NCI-H2171 (cell line): ENCODE measurements at regions not wholly inside any gene's neighbourhood (a gene's known extent, or its start where the extent isn't known, plus 50 kb on each side); places are given as distances from the start of the nearest gene placed in this dataset.

Experiments
- DNase-seq: peaks from one replicate; lab custom pipeline; 2025; lab: John Stamatoyannopoulos, UW

DNA sequence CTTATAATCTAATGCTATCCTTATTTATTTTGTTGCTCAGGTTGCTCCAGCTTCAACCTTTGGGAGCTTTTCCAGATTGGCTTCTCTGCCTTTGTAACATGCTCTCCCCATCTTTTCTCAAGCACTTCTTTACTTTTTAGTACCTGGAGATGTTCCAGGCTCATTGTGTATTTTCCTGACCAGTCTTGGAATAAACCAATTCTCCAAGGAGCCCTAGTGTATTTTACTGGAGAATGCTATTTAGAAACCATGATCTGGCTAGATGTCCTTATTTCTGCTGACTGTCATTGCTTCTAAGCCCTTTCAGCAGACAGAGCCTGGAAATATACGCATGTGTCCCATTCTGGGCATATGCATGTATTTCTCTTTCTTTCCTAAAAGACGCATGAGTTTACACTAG, 95.7 kb downstream of the EMX2 start:
- DNase-seq: no peak

DNA sequence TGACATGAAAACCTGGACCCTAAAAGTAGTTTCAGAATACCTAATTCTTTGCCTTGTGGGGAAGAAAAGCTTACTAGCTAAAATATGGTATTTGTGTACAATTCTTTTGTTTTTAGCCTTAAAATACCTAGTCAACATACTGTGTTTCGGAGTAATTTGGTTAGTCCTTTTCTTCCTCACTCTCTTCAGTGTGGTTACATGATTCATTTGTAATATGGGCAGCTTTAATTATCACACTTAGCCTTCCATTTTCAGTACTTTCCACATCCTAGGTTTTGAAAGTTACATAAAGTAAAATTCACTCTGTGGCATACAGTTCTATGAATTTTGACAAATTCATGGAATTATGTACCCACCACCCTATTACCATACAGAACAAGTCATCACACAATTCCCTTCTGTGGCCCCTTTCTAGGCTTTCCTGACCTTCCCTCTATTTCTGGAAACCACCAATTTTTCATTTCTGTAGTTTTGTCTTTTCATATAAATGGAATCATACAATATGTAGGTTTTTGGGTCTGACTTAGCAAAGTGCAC, 96.2 kb downstream of the EMX2 start:
- DNase-seq: no peak

DNA sequence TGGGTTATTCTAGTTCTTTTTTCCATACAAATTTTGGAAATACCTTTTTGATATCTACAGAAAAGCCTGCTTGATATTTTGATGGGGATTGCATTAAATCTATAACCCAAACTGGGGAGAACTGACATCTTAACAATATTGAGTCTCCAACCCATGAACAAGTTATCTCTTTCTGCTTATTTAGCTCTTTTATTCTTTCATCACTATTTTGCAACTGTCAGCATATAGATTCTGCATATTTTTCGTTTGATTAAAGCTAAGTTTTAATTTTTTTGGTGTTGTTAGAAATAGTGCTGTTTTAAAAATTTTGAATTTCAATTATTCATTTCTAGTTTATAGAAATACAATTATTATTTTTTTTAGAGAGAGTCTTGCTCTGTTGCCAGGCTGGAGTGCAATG, 97.9 kb downstream of the EMX2 start:
- DNase-seq: no peak

DNA sequence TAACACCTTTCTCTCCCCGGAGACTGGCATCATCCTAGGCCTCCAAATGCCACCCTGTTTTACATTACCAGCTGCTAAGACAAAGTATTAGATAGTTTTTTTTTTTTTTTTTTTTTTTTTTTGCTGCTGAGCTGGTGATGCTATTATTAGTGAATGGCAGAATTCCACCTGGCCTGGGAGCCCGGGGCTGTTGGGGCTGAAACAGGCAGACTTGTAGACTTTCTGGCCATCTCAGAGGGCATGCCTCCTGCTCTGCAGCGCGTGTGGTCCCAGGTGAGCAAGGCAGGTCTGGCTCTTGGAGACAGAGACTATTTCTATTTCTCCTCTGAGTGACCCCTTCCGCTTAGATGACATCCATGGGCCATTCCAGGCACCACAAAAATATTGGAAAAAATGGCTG, 104.2 kb downstream of the EMX2 start:
- DNase-seq: peak; percentile 59

DNA sequence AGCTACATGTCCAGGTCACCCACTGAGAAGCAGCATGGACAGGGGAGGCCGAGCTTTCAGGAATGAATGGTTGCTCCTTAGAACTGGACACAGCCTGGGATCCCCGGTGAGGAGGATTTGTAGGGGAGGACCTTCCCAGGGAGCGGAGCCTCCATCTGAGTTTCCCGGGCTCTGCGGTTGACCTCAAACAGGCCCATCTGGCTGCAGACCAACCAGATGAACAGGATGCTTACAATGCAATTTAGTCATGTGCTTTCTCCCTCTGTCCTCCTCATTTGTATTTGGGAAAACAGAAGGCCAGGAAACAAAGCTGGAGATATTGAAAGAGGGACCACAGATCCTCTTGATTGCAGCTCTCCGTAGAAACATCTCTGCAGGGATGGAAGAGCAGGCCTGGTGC, 104.8 kb downstream of the EMX2 start:
- DNase-seq: no peak

DNA sequence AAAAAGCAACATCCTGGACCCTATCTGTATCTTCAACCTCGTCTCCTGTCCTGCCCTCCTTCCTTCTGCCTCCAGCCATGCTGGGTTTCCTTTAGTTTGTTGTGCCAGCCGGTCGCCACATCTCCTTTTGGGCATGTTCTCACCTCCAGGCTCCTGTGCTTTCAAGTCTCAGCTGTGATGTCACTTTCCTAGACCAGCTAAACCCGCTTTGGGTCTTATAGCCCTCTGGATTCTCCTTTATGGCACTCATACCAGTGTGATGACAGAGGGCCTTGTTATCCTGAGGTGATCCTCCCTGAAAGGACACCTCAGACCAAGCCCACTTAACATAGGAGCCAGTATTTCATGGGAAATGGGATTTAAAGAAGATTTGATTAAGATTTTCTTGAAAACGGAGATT, 108.6 kb downstream of the EMX2 start:
- no peak for DNase-seq

DNA sequence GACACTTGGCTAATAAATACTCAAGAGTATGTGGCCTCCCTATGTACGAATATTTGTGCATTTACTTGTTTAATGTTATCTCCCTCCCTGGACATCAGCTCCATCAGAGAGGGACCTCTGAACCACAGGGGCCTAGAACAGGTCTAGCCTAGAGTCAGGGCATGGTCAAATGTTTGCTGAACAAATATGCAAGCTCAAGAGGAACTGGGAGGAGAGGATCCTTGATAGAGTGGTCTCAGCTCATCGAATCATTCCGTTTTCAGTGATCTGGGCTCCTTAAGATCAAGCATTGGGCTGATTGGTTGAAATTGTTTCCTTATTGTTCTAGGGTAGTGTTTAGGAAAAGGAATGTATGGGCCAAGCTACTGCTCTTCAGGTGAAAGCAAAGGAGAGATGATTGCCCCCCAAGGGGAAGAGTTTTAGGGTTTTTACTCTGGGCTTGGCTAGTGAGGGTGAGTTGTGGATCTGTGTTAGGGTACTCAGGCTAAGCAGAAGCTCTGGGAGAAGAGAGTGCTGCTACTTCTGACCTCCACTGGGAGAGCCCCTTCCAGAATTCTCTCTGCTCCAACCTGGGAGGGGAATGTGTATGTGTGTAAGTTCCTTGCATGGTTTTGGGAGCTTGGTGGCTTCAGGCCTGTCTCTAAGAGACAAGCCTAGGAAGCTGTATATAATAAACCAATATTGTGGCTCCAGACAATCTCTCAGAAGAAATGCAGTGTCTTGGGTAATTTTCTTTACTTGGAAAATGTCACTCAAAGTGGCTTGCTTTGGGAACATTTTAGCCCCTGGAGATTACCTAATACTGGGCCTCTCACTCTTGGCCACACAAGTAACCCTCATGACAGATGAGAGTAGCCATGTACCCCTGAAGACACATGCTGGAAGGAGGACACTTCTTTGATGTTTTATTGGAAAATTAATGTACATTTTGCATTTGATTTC, 110.0 kb downstream of the EMX2 start:
- no peak for DNase-seq

DNA sequence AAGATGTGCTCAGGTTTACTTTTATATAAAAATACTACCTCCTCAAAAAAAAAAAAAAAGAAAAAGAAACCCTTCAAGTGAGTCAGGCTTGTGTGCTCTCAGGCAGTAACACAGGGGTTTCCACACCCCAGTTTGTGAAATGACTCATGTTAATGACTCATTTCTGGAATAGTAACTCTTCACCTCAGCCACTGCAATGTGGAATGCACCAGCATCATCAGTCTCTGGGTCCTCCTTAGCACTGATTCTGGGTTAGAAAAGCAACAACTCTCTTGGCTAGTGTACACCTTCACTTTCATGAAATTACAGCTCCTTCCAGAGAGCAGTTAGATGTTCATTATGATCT, 110.6 kb downstream of the EMX2 start:
- no peak for DNase-seq

DNA sequence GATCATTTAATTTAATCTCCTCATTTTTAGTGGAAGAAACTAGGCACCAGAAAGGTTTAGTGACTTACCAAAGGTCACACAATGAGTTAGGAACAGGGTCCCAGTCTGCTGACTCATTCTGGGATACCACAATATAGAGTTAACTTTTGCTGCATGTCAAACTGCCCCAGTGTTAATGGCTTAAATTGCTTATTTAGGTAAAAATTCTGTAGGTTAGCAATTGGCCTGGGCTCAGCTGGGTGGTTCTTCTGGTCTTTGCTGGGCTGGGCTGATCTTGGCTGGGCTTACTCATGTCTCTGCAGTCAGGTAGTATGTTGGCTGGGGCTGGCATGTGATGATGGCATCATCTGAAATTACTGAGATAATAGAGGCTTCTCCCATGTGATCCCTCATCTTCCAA, 111.6 kb downstream of the EMX2 start:
- no peak for DNase-seq

DNA sequence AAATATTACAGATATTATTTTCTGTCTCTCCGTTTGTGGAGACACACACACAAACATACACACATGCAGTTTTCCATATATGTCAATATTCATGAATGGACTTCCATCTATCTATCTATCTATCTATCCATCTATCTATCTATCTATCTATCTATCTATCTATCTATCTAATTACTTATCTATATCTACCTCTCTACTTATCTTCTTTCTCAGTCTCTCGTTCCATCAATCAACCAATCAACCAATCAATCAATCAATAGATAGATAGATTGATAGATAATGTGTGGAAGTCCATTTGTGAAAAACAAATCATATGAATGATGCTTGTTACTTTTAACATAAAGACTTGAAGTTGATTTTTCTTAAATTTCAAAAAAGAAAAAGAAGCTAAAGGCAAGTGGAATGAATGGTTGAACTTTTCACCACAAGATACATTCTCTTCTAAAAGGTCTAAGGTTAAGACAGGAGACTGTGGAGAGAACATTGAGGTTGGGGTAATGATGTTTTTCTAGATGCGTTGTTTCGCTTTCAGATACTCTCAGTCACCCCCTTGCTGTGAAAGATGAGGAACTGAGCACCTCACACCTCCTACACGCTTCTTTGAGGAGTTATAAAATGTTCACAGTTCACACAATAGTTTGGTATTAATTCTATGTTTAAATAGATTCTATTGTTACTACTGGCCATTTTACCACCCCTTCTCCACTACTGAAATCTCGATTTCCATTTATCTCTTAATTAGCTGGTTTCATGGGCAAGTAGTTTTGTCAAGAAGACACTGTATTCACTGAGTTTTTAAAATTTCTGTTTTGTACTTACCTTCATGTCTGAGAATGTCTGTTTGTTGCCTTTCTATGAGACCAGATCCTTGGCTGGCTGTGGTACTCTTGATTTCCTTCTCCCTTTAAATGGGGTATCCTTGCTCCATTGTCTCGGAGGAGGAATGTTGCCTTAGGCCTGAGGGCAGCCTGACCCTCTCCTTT, 114.1 kb downstream of the EMX2 start:
- no peak for DNase-seq

DNA sequence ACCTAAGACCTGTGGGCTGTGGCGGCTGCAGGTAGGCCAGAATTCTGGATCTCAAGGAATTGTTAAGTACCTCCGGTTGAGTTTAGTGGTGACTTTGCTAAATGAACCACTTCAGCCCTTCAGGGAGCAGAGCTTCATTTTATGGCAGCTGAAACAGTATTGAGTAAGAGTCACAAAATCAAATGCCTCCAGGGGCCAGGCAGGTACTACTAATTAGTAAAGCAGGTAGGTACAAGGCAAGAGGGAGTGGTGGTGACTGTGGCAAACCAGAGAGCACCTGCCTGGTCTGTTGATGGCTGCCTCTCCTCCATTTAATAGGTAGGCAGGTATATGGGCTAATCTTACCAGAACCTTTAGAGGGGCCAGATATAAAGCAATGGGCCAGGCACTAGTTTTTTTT, 118.8 kb downstream of the EMX2 start:
- DNase-seq: no peak

DNA sequence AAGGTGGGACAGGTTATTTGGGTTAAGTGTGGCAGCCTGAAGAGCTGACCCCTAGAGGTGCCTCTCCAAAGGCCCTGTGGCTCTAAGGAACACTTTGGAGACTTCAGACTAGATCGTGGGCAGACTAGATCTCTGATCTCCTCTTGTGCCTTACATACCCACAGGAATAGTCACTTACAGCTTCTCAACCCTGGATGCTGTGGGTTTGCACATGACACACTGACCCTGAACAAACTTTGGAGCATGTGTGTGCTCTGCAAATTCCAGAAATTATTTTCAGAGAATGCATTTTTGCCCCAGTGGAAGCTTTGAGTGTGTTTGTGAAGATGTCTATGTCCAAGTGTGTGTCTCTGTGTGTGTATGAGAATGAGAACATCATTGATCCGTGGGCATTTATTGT, 119.6 kb downstream of the EMX2 start:
- no peak for DNase-seq

DNA sequence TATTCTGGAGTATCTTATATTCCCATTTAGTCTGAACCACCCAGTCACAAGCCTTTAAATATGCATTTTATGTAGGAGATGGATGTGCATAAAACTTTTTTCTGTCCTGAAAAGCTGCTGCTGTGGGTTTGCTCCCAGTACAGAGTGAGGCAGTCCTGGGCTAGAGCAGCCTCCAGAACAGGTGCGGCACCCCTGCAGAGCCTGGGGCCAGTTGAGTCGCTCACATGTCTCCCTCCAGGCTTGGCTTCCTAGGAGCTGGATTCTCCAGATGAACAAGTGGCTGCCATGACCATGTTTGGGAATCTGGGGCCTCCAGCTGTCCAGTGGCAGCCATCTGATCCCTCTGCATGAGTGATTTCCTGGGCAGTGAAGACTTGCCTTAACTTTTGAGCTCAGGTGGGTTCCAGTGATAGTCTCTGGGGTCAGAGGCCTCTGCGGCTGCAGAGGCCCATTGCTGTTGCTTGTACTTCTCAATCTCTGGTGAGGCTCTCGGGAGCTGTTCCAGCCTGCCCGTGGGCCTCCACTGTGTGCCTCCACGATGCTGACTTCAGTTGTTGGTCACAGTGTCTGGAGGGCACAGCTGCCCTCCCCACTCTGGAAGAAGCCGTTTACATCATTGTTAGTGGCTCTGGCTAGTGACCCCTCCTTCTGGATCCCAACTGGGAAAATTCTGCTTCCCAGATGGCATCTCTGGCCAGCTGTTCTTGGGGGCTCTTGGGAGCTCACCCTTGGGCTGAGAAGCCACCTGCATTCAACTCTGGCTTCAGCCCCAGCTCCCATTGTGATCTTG, 120.4 kb downstream of the EMX2 start:
- no peak for DNase-seq

DNA sequence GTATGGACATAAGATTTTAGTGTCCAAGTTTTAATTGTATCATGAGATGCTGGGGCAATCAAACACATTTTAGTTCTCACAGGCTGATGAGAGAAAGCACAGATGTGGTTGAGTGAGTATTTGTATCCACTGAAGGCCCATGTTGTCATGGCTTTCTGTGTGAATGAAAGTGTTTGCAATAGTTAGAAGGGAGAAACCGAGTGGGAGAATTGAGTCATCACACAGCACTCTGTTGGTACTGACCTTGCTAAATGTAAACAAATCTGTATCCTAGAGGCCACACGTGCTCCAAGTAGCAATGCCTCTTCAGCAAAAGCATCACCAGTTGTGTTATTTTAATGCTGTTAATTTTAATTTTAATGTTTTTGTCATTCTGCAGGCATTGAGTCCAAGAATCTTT, 121.2 kb downstream of the EMX2 start:
- DNase-seq: no peak

DNA sequence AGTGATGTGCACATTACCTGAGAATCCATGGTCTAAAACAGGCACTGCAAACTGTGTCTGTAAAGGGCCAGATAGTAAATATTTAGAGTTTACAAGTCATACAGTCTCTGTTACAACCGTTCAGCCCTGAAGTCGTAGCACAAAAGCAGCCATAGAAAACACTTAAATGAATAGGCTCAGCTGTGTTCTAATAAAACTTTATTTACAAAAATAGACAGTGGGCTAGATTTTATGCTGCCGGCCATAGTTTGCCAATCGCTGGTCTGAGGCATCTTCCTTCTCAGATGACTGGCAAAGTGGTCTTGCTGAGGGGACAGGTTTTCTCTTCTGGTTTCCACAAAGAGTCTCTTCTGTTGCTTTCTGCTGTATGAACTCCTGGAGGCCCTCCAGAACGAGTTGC, 121.7 kb downstream of the EMX2 start:
- DNase-seq: no peak

DNA sequence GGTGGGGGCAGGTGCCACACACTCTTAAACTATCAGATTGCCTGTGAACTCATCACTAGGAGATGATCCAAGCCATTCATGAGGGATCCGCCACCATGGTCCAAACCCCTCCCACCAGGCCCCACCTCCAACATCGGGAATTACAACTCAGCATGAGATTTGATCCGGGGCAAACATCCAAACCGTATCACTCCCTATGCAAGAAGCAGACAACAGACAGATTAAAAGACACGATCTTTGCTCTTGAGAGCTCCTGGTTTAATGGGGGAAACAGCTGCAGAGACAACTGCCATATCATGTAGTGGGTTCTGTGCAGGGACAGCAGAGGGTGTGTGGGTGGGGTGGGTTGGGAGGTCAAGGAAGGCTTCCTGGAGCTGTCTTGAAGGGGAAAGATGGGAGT, 123.6 kb downstream of the EMX2 start:
- DNase-seq: no peak

DNA sequence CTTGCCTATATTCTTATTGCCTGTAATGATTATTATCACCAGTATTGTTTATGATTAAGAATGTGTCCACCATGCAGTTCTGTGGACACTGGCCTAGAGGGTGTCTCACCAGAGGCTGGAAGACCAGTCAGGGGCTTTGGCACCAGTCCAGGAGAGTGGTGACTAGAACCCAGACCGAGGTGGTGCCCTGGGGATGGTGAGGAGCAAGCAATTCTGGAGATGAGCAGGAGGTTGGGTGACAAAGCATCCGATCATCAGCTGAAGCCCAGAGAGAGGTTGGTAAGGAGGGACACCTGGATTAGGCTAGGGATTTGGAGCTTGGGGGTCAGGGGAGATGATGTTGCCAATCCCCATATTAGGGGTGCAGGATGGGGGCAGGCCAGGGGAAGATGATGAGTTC, 124.4 kb downstream of the EMX2 start:
- no peak for DNase-seq

DNA sequence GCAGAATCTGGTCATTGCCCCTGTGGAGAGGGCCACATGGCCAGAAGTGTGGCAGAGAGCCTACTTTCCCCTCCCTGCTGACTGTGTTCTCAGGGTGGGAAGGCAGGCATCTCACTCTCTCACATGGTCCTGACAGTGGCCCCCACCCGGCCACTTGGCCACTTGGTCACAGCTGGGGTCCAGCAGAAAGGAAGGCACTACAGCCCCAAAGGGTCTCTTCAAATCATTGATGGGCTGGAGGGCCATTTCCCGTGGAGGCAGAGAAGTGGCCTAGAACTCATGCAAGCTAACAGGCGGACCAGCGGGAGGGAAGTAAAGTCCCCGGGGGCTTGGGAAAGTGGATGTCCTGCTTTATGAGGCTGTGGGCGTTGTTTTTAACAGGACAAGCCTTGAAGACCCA, 125.3 kb downstream of the EMX2 start:
- DNase-seq: no peak

DNA sequence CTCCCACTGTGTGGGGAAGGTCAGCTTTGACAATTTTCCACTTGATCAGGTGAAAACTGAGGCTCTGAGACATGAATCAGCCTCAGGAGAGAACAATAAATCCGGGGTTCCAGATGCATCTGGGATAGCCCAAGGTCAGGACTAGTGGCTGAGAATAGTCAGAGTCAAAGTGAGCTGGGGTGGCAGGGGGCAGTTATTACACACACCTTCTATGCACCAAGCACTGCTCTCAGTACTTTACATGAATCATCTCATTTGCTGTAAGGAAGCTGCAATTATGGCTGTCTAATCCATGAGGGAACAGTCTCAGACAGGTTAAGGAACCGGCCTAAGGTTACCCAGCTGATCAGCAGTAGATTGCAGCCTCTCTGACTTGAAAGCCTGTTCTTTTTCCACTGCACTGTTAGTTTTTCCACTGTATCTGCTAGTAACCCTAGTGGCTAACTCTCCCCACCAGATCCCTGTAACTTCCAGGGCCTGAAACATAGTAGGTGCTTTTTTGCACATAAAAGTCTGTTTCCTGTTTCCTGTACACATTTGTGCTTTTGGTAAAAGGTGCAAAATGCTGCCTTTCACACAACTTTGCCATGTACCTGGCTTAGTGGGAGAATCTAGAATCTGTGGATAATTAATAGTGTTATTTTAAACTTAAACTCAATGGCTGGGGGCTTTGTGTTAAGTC, 125.9 kb downstream of the EMX2 start:
- DNase-seq: no peak

DNA sequence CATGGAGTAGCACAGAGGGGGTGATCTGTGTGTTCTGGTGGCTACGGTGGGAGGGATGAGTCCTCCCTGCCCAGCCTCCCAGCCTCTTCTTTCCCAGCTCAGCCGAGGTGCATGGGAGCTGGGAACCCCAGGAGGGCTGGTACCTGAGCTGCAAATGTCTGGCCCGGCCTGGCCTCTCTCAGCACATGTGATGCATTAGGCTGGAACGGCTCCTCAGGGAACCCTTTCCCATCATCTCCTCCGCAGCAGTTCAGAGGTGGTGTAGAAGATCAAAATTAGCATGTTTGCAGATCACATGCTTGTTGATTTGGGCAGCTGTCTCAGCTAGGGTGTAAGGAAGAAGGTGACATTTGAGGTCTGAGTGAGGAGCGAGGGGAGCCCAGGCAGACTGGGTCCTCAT, 126.6 kb downstream of the EMX2 start:
- DNase-seq: no peak

DNA sequence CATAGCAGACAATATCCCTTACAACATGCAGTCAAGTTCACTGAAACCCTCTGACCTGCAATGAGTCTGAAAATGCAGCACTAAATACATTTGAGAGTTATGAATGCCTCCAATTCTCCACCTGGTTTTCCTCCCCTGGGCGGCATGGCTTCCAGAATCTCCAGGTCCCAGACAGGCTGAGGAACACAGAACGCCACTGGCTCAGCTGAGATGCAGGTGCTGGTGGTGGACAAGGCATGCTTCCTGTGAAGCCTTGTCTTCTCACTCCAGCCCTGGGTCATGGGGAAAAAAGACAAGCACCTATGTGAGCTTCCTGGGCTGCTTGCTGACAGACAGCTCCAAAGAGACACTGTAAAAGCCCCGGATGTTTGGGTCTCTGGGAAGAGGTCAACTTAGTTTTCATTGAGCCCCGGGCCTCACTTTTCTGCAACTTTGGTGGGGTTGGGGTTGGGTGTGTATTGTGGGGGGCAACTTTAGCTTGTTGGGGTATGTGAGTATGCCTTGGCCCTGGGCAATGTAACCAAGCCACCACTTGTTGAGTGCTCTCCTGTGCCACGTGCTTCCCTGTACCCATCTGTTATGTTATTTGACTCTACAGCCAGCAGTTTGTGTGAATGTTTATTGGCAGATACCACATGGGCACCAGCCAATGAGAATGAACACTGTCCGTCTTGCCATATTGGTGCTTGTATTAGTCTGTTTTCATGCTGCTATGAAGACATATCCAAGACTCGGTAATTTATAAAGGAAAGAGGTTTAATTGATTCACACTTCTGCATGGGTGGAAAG, 127.8 kb downstream of the EMX2 start:
- peak; percentile 18 for DNase-seq
